ENCODE measurements at regions not wholly inside any gene's neighbourhood (a gene's known extent, or its start where the extent isn't known, plus 50 kb on each side); places are given as distances from the start of the nearest gene placed in this dataset.

GRCh38 chr16:73285436-73286201 is 237.7 kb upstream of the ZFHX3 start:
- no peak for TF ChIP-seq POLR2A (IDR thresholded peaks at IDR 0.05; ENCODE audit: borderline replicate concordance, extremely low read depth, insufficient read depth, insufficient read length)
- no peak for TF ChIP-seq REST (IDR thresholded peaks at IDR 0.05; ENCODE audit: low read depth)
- TF ChIP-seq CTCF (IDR thresholded peaks at IDR 0.05 in 2 of 3, conservative IDR thresholded peaks at IDR 0.05 in 1 of 3; ENCODE audit: borderline replicate concordance in 1 of 3, insufficient read depth in 1 of 3, low read depth in 2 of 3, low read length in 2 of 3): no peak
- TF ChIP-seq YY1 (IDR thresholded peaks at IDR 0.05; ENCODE audit: extremely low read depth, insufficient replicate concordance, low read depth, low read length): no peak
- TF ChIP-seq MAX (IDR thresholded peaks at IDR 0.05): no peak
- TF ChIP-seq EZH2 (IDR thresholded peaks at IDR 0.05): no peak
- TF ChIP-seq JUND (IDR thresholded peaks at IDR 0.05): no peak
